K562 (cell line): ENCODE measurements at regions not wholly inside any gene's neighbourhood (a gene's known extent, or its start where the extent isn't known, plus 50 kb on each side); places are given as distances from the start of the nearest gene placed in this dataset.

Experiments used
- CBX5 ChIP-seq: IDR thresholded peaks from 2 replicates; pipeline ENCODE4 v1.6.1; 2014; ENCODE audit warnings: low read depth, borderline replicate concordance
- CBX8 ChIP-seq: fragments of 200-600 bp; sonication (generic); IDR thresholded peaks from 2 replicates; pipeline ENCODE4 v1.6.1; 2012; ENCODE audit warnings: borderline replicate concordance, mixed run types, low read depth, mild to moderate bottlenecking, moderate library complexity, mixed read lengths, low read length, control low read depth, inconsistent platforms; ENCODE audit not compliant: poor library complexity, severe bottlenecking; ENCODE audit errors: extremely low read depth
- CC2D1A ChIP-seq: fragments of 450-650 bp; IDR thresholded peaks from 2 replicates; pipeline ENCODE4 v1.6.1; 2017; ENCODE audit warnings: mild to moderate bottlenecking
- DACH1 ChIP-seq: fragments of 450-650 bp; IDR thresholded peaks from 2 replicates; pipeline ENCODE4 v1.6.1; 2018; ENCODE audit not compliant: partially characterized antibody
- ELF4 ChIP-seq: fragments of 450-650 bp; formaldehyde crosslinking; IDR thresholded peaks from 2 replicates; pipeline ENCODE4 v1.4.0; 2022; ENCODE audit warnings: missing genetic modification characterization
- HDAC2 ChIP-seq: fragments of 450-650 bp; IDR thresholded peaks from 2 replicates; pipeline ENCODE4 v1.6.1; 2016; ENCODE audit warnings: mild to moderate bottlenecking
- POLR2AphosphoS5 ChIP-seq: IDR thresholded peaks from 2 replicates; pipeline ENCODE4 v1.6.1; 2011; ENCODE audit warnings: mild to moderate bottlenecking, low read depth, low read length, moderate library complexity; ENCODE audit not compliant: control insufficient read depth, insufficient read depth
- RAD51 ChIP-seq: fragments of 450-650 bp; IDR thresholded peaks from 2 replicates; pipeline ENCODE4 v1.7.1; 2016; ENCODE audit warnings: low read depth, mild to moderate bottlenecking, borderline replicate concordance
- RBM39 ChIP-seq: fragments of 200-400 bp; formaldehyde crosslinking; optimal IDR thresholded peaks from 2 replicates; pipeline ENCODE3; 2018; ENCODE audit warnings: low read depth, low read length
- TF ChIP-seq, protein P1 (sequence below), 3 experiments: IDR thresholded peaks in 2 of 3; conservative IDR thresholded peaks in 1 of 3; 2 replicates each; pipeline ENCODE4 v1.5.1; 2011 to 2012; ENCODE audit warnings: low read length in 3 of 3, mild to moderate bottlenecking in 3 of 3, control low read depth in 2 of 3, improper control_type of control experiment in 1 of 3, inconsistent platforms in 1 of 3, low read depth in 1 of 3, mixed read lengths in 1 of 3, moderate library complexity in 1 of 3; ENCODE audit not compliant: insufficient read depth in 2 of 3
- TF ChIP-seq, protein P2 (sequence below): fragments of 200-800 bp; sonication (Bioruptor generic); IDR thresholded peaks from 2 replicates; pipeline ENCODE4 v1.6.1; 2016; ENCODE audit warnings: missing genetic modification characterization, missing compliant biosample characterization

DNA sequence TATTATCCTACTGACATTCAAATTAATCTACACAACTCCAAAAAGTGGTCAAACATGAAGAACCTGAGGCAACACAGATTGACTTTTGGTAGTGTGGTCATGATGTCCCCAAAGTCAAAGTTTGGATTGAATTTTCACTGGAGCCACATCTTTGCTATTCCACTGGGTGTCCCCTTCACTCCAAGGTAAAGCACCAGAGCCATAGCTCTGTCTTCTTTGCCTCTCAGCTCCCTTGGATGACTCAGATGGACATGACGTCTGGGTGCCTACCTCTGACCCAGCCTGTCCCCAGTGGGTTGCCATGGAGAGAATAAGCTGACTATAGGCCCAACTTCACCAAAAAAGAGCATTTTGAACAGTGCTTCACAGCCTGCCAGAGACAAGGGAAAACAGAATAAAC lies 57.4 kb upstream of the ARHGAP42 start:
- TF ChIP-seq DACH1: no peak
- TF ChIP-seq CBX5: no peak
- TF ChIP-seq HDAC2: no peak
- TF ChIP-seq RAD51: no peak
- TF ChIP-seq CC2D1A: no peak
- no peak for TF ChIP-seq POLR2AphosphoS5
- TF ChIP-seq, protein P1, sequence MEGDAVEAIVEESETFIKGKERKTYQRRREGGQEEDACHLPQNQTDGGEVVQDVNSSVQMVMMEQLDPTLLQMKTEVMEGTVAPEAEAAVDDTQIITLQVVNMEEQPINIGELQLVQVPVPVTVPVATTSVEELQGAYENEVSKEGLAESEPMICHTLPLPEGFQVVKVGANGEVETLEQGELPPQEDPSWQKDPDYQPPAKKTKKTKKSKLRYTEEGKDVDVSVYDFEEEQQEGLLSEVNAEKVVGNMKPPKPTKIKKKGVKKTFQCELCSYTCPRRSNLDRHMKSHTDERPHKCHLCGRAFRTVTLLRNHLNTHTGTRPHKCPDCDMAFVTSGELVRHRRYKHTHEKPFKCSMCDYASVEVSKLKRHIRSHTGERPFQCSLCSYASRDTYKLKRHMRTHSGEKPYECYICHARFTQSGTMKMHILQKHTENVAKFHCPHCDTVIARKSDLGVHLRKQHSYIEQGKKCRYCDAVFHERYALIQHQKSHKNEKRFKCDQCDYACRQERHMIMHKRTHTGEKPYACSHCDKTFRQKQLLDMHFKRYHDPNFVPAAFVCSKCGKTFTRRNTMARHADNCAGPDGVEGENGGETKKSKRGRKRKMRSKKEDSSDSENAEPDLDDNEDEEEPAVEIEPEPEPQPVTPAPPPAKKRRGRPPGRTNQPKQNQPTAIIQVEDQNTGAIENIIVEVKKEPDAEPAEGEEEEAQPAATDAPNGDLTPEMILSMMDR (IDR thresholded peaks at IDR 0.05 in 2 of 3, conservative IDR thresholded peaks at IDR 0.05 in 1 of 3; ENCODE audit: insufficient read depth in 2 of 3, low read depth in 1 of 3, low read length in 3 of 3): peak in 2 of 3 experiments; percentile 11 to 37; a peak in 1 of 6 replicates
- TF ChIP-seq, protein P2, sequence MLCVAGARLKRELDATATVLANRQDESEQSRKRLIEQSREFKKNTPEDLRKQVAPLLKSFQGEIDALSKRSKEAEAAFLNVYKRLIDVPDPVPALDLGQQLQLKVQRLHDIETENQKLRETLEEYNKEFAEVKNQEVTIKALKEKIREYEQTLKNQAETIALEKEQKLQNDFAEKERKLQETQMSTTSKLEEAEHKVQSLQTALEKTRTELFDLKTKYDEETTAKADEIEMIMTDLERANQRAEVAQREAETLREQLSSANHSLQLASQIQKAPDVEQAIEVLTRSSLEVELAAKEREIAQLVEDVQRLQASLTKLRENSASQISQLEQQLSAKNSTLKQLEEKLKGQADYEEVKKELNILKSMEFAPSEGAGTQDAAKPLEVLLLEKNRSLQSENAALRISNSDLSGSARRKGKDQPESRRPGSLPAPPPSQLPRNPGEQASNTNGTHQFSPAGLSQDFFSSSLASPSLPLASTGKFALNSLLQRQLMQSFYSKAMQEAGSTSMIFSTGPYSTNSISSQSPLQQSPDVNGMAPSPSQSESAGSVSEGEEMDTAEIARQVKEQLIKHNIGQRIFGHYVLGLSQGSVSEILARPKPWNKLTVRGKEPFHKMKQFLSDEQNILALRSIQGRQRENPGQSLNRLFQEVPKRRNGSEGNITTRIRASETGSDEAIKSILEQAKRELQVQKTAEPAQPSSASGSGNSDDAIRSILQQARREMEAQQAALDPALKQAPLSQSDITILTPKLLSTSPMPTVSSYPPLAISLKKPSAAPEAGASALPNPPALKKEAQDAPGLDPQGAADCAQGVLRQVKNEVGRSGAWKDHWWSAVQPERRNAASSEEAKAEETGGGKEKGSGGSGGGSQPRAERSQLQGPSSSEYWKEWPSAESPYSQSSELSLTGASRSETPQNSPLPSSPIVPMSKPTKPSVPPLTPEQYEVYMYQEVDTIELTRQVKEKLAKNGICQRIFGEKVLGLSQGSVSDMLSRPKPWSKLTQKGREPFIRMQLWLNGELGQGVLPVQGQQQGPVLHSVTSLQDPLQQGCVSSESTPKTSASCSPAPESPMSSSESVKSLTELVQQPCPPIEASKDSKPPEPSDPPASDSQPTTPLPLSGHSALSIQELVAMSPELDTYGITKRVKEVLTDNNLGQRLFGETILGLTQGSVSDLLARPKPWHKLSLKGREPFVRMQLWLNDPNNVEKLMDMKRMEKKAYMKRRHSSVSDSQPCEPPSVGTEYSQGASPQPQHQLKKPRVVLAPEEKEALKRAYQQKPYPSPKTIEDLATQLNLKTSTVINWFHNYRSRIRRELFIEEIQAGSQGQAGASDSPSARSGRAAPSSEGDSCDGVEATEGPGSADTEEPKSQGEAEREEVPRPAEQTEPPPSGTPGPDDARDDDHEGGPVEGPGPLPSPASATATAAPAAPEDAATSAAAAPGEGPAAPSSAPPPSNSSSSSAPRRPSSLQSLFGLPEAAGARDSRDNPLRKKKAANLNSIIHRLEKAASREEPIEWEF (CRISPR knock-in tag): no peak
- no peak for TF ChIP-seq RBM39
- TF ChIP-seq CBX8: no peak
- no peak for TF ChIP-seq ELF4 (CRISPR knock-in tag)
